SK-N-MC (cell line): ENCODE measurements at regions not wholly inside any gene's neighbourhood (a gene's known extent, or its start where the extent isn't known, plus 50 kb on each side); places are given as distances from the start of the nearest gene placed in this dataset.

Experiments
- EZH2 ChIP-seq: fragments of 200-600 bp; sonication (generic); IDR thresholded peaks from one replicate; pipeline ENCODE4 v1.6.1; 2017; ENCODE audit warnings: antibody characterized with exemption
- FOXP2 ChIP-seq: optimal IDR thresholded peaks from 2 replicates; pipeline ENCODE3; 2011; ENCODE audit warnings: mild to moderate bottlenecking, moderate library complexity; ENCODE audit not compliant: insufficient read depth; ENCODE audit errors: extremely low read length, control extremely low read depth
- POLR2AphosphoS5 ChIP-seq: IDR thresholded peaks from 2 replicates; pipeline ENCODE4 v1.6.1; 2012; ENCODE audit warnings: mild to moderate bottlenecking, low read depth, low read length, borderline replicate concordance

DNA sequence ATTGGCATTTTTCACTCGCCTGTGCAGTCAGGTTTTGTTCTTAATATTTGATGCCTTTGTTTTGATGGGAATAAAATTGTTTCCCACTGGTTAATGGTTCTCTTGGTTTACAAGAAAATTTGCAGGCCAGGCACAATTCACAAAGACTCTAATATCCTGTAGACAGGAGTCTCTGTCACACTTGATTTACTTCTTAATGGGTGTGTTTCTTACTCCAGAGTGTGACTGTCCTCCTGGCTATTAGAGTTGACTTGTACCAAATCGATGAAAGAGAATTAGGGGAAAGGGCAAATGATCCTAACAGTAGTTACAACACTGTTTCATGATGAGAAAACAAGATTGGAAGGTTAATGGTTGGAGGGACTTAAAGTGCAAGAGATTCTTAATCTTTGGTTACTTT lies 142.8 kb upstream of the SV2C start:
- no peak for TF ChIP-seq POLR2AphosphoS5
- no peak for TF ChIP-seq EZH2
- no peak for TF ChIP-seq FOXP2
